ENCODE measurements at regions not wholly inside any gene's neighbourhood (a gene's known extent, or its start where the extent isn't known, plus 50 kb on each side); places are given as distances from the start of the nearest gene placed in this dataset.

DNA sequence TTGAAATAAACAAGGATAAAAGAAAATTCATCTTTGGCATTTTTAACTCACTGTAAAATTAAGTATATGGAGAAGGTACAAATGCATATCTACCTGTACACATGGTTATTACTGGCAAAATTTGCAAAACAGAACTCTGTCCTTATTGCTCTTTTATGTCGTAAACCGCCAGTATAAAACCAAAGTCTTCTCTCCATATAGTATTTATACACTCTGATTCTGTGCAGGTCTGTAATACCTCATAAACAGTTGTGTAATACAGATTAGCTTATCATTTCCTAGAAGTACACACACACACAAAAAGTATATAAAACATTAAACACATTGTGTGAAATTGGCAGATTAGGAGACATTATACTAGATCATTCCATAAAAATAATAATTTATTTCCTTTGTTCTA, 406.6 kb upstream of the ANO3 start:
- TF ChIP-seq CTCF (conservative IDR thresholded peaks at IDR 0.05; ENCODE audit: low read length) (no peak), EZH2phosphoT487 (IDR thresholded peaks at IDR 0.05; ENCODE audit: borderline replicate concordance, low read depth, low read length) (no peak)
